RWPE1 (cell line): ENCODE measurements at regions not wholly inside any gene's neighbourhood (a gene's known extent, or its start where the extent isn't known, plus 50 kb on each side); places are given as distances from the start of the nearest gene placed in this dataset.

ENCODE experiments used
- CTCF ChIA-PET: fragments of 350-600 bp; sonication (Branson Sonifier 250); formaldehyde crosslinking; extraction: SDS; loops from one replicate; lab custom pipeline; 2021; lab: Yijun Ruan, JAX
- POLR2A ChIA-PET: fragments of 400-600 bp; formaldehyde crosslinking; extraction: SDS; loops from one replicate; lab custom pipeline; 2020; ENCODE audit warnings: antibody characterized with exemption; ENCODE audit not compliant: low non-redundant PET; lab: Yijun Ruan, JAX
- DNase-seq: peaks from one replicate; pipeline ENCODE4 v3.0.0; 2012; ENCODE audit warnings: low spot score
- H3K27ac ChIP-seq: fragments of 450-650 bp; 2 replicates; pipeline ENCODE4 v1.5.1; 2017
- TF ChIP-seq, protein P1 (sequence below): fragments of 450-650 bp; conservative IDR thresholded peaks from 2 replicates; pipeline ENCODE4 v1.5.1; 2017; ENCODE audit warnings: low read depth, mild to moderate bottlenecking

DNA sequence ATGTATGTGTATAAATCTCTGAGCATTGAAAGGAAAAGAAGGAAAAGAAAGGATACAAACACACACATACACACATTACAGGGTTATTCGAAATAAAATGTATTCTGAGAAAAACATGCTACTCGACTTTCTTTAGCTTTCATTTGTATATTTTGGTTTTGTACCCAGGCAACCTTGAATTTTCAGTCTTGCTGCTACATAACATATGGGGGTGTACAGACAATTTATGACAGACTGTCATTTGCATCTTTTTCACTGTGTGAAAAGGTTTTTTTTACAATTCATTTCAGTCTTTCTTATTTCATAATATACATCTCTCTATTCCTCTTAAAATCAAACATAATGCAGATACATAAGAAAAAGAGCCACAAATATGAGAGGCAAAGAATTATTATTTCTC is 1238.4 kb upstream of the NXPH2 start:
- DNase-seq: no peak
- TF ChIP-seq, protein P1, sequence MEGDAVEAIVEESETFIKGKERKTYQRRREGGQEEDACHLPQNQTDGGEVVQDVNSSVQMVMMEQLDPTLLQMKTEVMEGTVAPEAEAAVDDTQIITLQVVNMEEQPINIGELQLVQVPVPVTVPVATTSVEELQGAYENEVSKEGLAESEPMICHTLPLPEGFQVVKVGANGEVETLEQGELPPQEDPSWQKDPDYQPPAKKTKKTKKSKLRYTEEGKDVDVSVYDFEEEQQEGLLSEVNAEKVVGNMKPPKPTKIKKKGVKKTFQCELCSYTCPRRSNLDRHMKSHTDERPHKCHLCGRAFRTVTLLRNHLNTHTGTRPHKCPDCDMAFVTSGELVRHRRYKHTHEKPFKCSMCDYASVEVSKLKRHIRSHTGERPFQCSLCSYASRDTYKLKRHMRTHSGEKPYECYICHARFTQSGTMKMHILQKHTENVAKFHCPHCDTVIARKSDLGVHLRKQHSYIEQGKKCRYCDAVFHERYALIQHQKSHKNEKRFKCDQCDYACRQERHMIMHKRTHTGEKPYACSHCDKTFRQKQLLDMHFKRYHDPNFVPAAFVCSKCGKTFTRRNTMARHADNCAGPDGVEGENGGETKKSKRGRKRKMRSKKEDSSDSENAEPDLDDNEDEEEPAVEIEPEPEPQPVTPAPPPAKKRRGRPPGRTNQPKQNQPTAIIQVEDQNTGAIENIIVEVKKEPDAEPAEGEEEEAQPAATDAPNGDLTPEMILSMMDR: no peak
- ChIA-PET POLR2A (no interaction called here), CTCF (no interaction called here)
- no peak overlapping the region for H3K27ac ChIP-seq

DNA sequence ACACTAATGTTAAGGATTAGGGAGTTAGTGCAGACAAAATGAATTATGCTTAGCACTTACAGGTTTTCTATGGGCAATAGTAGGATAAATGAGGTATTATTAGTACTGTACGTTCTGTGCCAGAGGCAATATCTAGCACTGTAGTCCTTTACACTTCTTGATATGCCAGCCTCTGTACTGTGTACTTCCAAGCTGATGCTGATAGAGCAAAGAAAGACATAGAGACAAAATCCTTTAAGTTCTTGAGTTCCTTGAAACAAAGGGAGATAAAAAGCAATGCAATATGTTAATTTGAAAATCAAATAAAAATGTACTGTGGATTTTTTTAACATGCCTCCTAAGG is 1234.0 kb upstream of the NXPH2 start:
- POLR2A ChIA-PET: no interaction called here
- H3K27ac ChIP-seq: no peak overlapping the region
- TF ChIP-seq, protein P1: no peak
- no peak for DNase-seq
- CTCF ChIA-PET: no interaction called here

DNA sequence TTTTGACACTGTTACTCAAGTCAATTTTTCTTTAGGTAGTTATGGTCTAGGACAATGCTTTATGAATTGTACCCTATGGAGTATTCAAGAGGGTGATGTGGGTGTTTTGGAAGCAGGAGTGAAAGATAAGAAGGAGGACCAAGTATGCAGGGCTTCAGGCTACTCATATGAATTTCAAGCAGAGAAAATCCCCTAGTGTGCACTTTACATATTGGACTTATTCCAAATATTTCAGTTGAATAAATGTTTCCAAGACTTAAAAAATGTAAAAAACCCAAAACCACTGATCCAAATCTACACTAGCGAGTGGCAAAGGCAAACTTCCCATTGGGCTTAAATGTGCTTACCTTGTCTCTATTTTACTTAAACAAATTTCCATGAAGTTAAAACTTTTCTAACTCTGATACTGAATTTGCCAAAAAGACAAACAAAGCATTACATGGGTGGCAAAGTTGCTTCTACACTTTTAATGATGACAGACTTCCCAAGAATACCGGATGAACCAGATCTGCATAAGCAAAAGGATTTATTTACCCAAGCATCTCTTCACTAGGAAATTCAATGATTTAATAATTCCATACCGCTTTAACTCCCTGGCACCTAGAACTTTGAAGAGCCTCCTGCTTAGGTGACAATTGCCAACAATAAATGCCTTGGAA is 1233.5 kb upstream of the NXPH2 start:
- CTCF ChIA-PET: no interaction called here
- DNase-seq: no peak
- TF ChIP-seq, protein P1: no peak
- no peak overlapping the region for H3K27ac ChIP-seq
- POLR2A ChIA-PET: no interaction called here

DNA sequence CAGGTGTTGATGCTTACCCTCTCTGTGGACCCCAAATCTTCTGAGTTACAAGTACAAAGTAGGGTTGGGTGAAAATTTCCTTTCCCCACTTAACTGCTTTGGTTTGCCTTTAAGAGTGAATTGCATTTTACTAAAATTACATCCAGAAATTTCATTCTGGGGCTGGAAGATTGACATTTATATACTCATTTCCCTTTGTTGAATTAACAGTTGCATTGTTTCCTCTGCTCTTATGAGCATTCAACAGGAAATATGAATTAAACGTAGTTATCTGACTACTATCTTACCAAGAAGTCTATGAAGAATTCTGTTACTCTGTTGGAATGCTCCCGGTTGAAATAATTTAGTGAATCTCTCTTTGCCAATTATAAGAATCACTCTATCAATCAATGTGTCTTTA is 1231.1 kb upstream of the NXPH2 start:
- H3K27ac ChIP-seq: no peak overlapping the region
- DNase-seq: no peak
- POLR2A ChIA-PET: no interaction called here
- CTCF ChIA-PET: no interaction called here
- TF ChIP-seq, protein P1: no peak

DNA sequence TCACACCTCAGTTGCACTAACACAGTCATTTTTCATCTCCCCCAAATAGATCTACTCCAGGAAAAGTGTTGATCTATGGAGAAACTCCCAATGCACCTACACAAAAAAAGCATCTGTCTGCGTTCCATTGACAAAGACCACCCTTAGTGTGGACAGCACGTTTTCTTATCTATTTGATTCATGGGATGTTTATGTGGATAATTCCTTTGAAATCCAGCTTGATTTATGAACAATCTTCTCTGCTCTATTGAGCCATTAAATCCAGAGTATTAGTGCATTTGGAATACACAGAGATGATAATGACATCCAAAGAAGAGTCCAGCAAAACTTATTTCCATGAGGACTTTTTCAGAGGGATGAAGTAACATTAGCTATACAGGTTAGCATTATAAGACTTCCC is 1221.9 kb upstream of the NXPH2 start:
- ChIA-PET CTCF (no interaction called here), POLR2A (no interaction called here)
- TF ChIP-seq, protein P1: no peak
- no peak overlapping the region for H3K27ac ChIP-seq
- no peak for DNase-seq

DNA sequence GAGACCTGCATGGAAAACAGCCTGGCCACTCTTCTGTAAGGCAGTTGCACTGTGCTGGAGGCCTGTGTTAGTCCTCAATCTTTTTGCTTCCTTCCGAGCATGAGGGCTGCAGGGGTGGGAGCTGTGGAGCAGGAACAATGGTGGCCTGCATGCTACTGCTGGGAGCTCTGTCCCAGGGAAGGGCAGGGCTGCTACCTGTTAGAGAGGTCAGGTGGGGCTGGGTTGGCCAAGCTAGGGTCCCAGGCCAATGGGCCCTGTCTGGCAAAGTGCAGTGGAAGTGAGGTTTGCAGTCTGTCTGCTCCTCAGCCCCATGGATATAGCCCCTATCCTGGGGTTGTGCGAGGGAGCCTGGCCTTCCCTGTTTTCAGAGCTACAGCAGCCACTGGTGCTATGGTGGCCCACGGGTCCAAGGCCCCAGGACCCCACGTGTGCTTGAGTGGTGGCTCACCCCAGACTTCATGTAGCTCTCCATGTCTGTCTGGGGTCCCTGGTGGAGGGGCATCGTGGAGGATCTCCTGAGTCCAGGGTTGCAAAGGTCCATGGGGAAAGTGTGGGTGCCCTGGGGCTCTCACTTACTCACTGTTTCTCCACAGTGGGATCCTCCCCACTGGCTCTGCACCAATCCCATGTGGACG is 1212.6 kb upstream of the NXPH2 start:
- no peak for DNase-seq
- POLR2A ChIA-PET: no interaction called here
- no peak overlapping the region for H3K27ac ChIP-seq
- CTCF ChIA-PET: no interaction called here
- TF ChIP-seq, protein P1: no peak
